ENCODE measurements at regions not wholly inside any gene's neighbourhood (a gene's known extent, or its start where the extent isn't known, plus 50 kb on each side); places are given as distances from the start of the nearest gene placed in this dataset.
A peak's percentile ranks its signal among the peaks of the same experiment; 100 is the strongest.

DNA sequence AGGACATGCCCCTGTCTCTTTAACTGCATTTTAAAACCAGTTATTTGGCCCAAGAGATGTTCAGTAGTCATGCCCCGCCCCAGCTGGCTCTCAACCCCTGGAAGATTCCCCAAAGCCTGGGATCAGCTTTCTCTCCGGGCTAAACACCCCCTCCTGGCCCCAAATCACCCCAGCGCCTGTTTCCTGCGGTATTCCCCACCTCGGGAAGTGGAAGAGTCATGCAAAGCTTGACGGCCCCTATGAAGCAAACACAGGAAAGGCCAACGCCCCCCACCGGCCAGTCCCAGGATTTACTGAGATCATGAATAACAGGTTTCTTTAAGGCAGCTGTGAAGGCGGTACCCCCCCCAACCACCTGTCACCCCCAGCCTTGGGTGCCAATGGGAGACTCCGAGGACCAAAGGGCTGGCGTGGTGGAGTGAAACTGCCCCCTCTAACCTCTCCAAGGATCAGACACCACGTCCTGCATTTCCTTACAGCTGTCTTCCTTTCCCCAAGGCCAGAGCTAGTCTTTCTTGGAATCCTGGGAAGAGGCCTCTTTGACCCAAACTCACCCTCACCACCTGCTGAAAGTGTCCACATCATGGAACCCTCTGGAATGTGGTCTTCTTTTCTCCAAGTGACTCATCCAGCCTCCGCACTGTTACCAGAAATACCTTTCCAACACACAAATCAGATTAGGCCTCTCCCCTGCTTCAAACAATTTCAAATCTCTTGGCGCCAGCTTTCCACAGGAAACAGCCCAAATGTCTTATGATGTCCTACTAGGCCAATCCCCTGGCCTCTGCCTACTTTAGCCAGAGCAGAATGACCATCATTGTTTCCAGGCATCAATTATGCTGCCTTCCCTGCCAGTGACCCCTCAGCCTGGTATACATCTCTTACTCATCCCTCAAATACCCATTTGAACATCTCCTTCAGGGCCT lies 301.5 kb downstream of the ZEB1 start:
- Histone ChIP-seq H3K36me3 (no peaks in the 10 kb centered on the region), H3K27me3 (no peaks in the 10 kb centered on the region), H3K4me3 (no peak overlapping the region), H3K4me1 (ENCODE audit: low read depth) (no peaks in the 10 kb centered on the region), H3K9me3 (ENCODE audit: low read depth) (no peaks in the 10 kb centered on the region), H3K27ac (no peak overlapping the region)
- TF ChIP-seq CTCF (IDR thresholded peaks at IDR 0.05; ENCODE audit: low read depth, low read length): peak; percentile 58
- peak; percentile 7 to 68 for DNase-seq (ENCODE audit: low read depth in 1 of 2, low spot score in 1 of 2)

GRCh38 chr10:31619531-31620061 lies 300.6 kb downstream of the ZEB1 start:
- Histone ChIP-seq H3K27me3 (no peaks in the 10 kb centered on the region), H3K9me3 (ENCODE audit: low read depth) (no peaks in the 10 kb centered on the region), H3K4me3 (no peak overlapping the region), H3K36me3 (no peaks in the 10 kb centered on the region), H3K27ac (no peak overlapping the region), H3K4me1 (ENCODE audit: low read depth) (no peaks in the 10 kb centered on the region)
- TF ChIP-seq CTCF (IDR thresholded peaks at IDR 0.05; ENCODE audit: low read depth, low read length): no peak
- DNase-seq (ENCODE audit: low read depth in 1 of 2, low spot score in 1 of 2): no peak

DNA sequence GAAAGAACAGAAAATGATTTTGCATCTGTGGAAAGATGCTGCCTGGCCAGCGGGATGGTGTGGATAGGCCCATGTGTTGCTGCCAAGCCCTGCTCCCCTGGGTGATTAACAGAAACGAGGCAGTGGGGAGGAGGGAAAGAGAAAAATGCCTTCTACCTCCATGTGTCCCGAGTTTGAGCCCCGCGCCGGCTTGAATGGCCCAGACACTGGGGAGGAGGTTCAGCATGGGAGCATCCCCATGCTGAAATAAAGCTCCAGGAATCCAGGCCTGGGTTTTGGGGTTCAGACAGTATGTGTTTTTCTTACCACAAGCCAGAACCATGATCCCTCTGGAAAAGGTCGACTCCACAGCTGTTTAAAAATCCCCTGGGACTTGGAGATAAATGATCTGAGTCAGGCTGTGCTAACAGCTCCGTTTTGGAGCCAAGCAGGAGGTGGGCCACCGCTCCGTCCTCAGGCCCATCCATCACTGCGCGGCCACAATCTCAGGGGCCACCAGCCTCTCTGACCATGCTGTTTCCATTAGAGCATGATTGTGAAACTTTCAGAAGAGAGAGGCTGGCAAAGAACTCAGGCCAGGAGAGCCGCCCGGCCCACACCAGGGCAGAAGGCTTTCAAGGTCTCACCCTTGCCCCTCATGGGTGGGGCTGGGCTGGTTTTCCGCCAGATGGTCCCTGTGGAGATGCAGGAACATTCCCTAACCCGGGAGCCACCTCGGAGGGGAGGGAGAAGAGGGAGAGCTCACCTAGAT lies 299.7 kb downstream of the ZEB1 start:
- DNase-seq (ENCODE audit: low read depth in 1 of 2, low spot score in 1 of 2): peak in 1 of 2 donors; percentile 74
- TF ChIP-seq CTCF (IDR thresholded peaks at IDR 0.05; ENCODE audit: low read depth, low read length): no peak
- Histone ChIP-seq H3K9me3 (ENCODE audit: low read depth) (no peaks in the 10 kb centered on the region), H3K27ac (no peak overlapping the region), H3K4me1 (ENCODE audit: low read depth) (no peaks in the 10 kb centered on the region), H3K4me3 (no peak overlapping the region), H3K36me3 (no peaks in the 10 kb centered on the region), H3K27me3 (no peaks in the 10 kb centered on the region)

DNA sequence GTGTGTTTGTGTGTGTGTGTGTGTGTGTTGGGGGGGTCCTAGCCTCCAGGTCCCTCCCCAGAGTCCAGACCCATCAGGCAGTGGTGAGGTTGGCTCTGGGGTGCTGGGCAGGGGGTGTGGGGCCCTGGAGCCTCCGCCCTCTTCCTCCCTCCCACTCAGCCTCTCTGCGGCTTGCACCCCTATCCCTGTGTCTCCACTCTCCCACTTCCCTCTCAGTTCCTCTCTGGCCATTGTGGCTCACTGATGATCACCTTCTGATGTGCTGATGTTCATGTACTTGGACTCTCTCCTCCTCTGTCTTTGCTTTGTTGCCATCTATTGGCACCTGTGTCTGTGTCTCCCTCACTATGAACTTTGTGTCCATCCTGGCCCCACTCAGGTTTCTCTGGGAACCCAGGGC lies 298.7 kb downstream of the ZEB1 start:
- H3K9me3 ChIP-seq (ENCODE audit: low read depth): no peaks in the 10 kb centered on the region
- no peaks in the 10 kb centered on the region for H3K27me3 ChIP-seq
- DNase-seq (ENCODE audit: low read depth in 1 of 2, low spot score in 1 of 2): no peak
- no peak for TF ChIP-seq CTCF (IDR thresholded peaks at IDR 0.05; ENCODE audit: low read depth, low read length)
- H3K36me3 ChIP-seq: no peaks in the 10 kb centered on the region
- H3K4me1 ChIP-seq (ENCODE audit: low read depth): no peaks in the 10 kb centered on the region
- no peak overlapping the region for H3K4me3 ChIP-seq
- H3K27ac ChIP-seq: no peak overlapping the region

DNA sequence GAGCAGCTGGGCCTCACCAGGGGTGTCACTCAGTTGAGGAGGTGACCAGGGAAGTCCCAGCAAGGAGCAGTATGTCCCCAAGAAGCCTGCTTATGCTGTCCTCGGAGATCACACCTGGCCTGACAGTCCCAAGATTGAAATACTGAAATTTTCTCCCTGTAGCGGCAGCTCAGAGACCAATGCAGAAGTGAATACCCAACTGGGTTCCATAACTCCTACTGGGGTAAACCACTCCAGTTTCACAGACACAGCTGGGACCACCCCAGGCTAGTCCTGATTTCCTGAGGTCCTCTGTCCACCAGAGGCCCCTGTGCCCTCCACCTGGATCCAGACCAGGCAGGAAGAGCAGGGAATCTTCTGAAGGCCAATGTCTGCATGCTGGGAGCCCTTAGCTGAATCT lies 298.1 kb downstream of the ZEB1 start:
- Histone ChIP-seq H3K27ac (no peak overlapping the region), H3K9me3 (ENCODE audit: low read depth) (no peaks in the 10 kb centered on the region), H3K4me3 (no peak overlapping the region), H3K36me3 (no peaks in the 10 kb centered on the region), H3K27me3 (no peaks in the 10 kb centered on the region), H3K4me1 (ENCODE audit: low read depth) (no peaks in the 10 kb centered on the region)
- DNase-seq (ENCODE audit: low read depth in 1 of 2, low spot score in 1 of 2): no peak
- TF ChIP-seq CTCF (IDR thresholded peaks at IDR 0.05; ENCODE audit: low read depth, low read length): no peak

Data from cardiac muscle cell (in vitro differentiated cells and primary cell).